ENCODE measurements at regions not wholly inside any gene's neighbourhood (a gene's known extent, or its start where the extent isn't known, plus 50 kb on each side); places are given as distances from the start of the nearest gene placed in this dataset.

DNA sequence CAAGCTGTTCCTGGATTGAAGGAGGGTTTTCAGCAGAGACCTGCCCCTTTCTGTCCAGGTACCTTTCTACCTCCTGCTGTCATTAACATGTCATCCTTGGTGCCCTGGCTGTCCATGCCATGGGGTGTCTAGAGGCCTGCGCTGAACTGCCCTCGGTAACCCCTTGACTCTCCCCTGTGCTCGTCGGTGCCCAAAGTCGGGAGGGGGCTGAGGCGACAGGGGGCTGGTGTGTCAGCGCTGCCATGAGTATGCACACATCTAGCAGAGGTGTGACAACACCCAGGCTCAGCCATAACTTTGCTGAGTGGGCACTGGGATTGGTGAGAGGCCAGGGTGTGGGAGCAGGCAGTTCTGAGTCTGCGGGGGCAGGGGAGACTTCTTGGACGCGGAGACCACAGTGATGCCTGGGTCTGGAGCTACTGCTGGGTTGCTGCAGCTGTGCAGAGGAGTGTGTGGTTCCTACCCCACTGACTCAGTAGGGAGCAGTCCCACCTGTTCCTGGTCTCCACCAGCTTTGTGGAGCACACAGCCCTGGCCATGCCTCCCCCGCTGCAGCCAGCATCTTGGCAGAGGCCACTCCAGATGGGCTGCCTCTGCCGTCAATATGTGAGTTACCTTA lies 376.2 kb upstream of the SEMA3C start:
- TF ChIP-seq, protein P1, sequence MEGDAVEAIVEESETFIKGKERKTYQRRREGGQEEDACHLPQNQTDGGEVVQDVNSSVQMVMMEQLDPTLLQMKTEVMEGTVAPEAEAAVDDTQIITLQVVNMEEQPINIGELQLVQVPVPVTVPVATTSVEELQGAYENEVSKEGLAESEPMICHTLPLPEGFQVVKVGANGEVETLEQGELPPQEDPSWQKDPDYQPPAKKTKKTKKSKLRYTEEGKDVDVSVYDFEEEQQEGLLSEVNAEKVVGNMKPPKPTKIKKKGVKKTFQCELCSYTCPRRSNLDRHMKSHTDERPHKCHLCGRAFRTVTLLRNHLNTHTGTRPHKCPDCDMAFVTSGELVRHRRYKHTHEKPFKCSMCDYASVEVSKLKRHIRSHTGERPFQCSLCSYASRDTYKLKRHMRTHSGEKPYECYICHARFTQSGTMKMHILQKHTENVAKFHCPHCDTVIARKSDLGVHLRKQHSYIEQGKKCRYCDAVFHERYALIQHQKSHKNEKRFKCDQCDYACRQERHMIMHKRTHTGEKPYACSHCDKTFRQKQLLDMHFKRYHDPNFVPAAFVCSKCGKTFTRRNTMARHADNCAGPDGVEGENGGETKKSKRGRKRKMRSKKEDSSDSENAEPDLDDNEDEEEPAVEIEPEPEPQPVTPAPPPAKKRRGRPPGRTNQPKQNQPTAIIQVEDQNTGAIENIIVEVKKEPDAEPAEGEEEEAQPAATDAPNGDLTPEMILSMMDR (conservative IDR thresholded peaks at IDR 0.05; ENCODE audit: low read length), result no peak
- no peak for TF ChIP-seq EZH2phosphoT487 (IDR thresholded peaks at IDR 0.05; ENCODE audit: borderline replicate concordance)
